ENCODE measurements at regions not wholly inside any gene's neighbourhood (a gene's known extent, or its start where the extent isn't known, plus 50 kb on each side); places are given as distances from the start of the nearest gene placed in this dataset.

GRCh38 chr13:72166102-72166650 lies 299.2 kb upstream of the DACH1 start:
- Histone ChIP-seq H3K9me3 (no peaks in the 10 kb centered on the region), H3K9me2 (no peaks in the 10 kb centered on the region), H3K4me1 (ENCODE audit: control insufficient read depth in 1 of 2, insufficient read depth in 2 of 2, low read depth in 1 of 2, low read length in 1 of 2) (peaks cover 0 to 6% of the 10 kb centered on the region in 2 experiments; a peak in 2 of 4 replicates), H3K27ac (ENCODE audit: low read depth in 2 of 2, low read length in 1 of 2) (peak overlapping the region in 1 of 2 experiments; percentile 19; a peak in 2 of 4 replicates), H3K4me3 (ENCODE audit: low read depth in 2 of 2, low read length in 1 of 2) (no peak overlapping the region), H3K36me3 (replicated peaks in 1 of 2; ENCODE audit: control insufficient read depth in 1 of 2, insufficient read depth in 2 of 2, low read length in 1 of 2) (no peaks in the 10 kb centered on the region), H3K27me3 (ENCODE audit: insufficient read depth) (no peaks in the 10 kb centered on the region), H2AFZ (ENCODE audit: low read depth) (peak overlapping the region; percentile 37; the same call in 1 of the 2 replicates), H4K20me1 (ENCODE audit: insufficient read depth) (no peaks in the 10 kb centered on the region), H3K9ac (no peak overlapping the region), H3K4me2 (0 out of 2 replicates have a peak overlapping the region, but pooled peaks have one; percentile 25), H3F3A (replicated peaks; ENCODE audit: insufficient read depth) (no peaks in the 10 kb centered on the region), H3K79me2 (ENCODE audit: insufficient read depth) (no peaks in the 10 kb centered on the region)
- CTCF ChIA-PET, result interaction anchor here (1.0 to 1.4 kb wide), 2 partner anchors 15 to 186 kb away, joined by 3 to 6 read pairs; no protein-coding TSS in a partner anchor
- WGBS (ENCODE audit: low lambda C conversion rate), result 73% methylated on average over 2 of the region's 2 CpGs
- POLR2A ChIA-PET, result no interaction called here
- TF ChIP-seq FOXM1 (IDR thresholded peaks at IDR 0.05; ENCODE audit: low read depth), result no peak
- TF ChIP-seq RXRA (IDR thresholded peaks at IDR 0.05; ENCODE audit: borderline replicate concordance, low read depth), result no peak
- TF ChIP-seq FOSL2 (IDR thresholded peaks at IDR 0.05; ENCODE audit: borderline replicate concordance, low read depth), result 0 out of 2 replicates have a peak, but pooled peaks have one; percentile 4
- TF ChIP-seq TAF1 (IDR thresholded peaks at IDR 0.05; ENCODE audit: borderline replicate concordance, low read depth, low read length), result no peak
- TF ChIP-seq GATA2 (CRISPR knock-in tag; IDR thresholded peaks at IDR 0.05), result no peak
- DNase-seq, result no peak

DNA sequence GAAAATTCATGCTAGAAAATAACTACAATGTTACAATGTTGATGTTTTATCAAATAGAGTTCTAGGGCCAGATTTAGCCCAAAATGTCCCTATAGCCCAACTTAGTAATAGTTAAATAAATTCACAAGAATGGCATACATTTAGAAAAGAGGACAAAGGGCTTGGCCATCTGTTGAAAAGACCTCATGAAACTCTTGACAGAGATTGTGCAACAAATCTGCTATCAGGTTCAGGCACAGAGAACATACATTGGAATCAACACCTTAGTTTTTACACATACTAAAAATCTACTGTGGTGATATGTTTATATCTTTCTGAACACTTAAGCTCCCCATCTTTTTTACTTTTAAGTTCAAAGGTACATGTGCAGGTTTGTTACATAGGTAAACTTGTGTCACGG lies 298.3 kb upstream of the DACH1 start:
- Histone ChIP-seq H3K27ac (ENCODE audit: low read depth in 2 of 2, low read length in 1 of 2) (no peak overlapping the region), H3K36me3 (replicated peaks in 1 of 2; ENCODE audit: control insufficient read depth in 1 of 2, insufficient read depth in 2 of 2, low read length in 1 of 2) (no peaks in the 10 kb centered on the region), H4K20me1 (ENCODE audit: insufficient read depth) (no peaks in the 10 kb centered on the region), H3K9ac (no peak overlapping the region), H3K4me3 (ENCODE audit: low read depth in 2 of 2, low read length in 1 of 2) (no peak overlapping the region), H3K4me2 (no peak overlapping the region), H3F3A (replicated peaks; ENCODE audit: insufficient read depth) (no peaks in the 10 kb centered on the region), H3K9me3 (no peaks in the 10 kb centered on the region), H3K9me2 (no peaks in the 10 kb centered on the region), H3K27me3 (ENCODE audit: insufficient read depth) (no peaks in the 10 kb centered on the region), H2AFZ (ENCODE audit: low read depth) (no peak overlapping the region), H3K79me2 (ENCODE audit: insufficient read depth) (no peaks in the 10 kb centered on the region), H3K4me1 (ENCODE audit: control insufficient read depth in 1 of 2, insufficient read depth in 2 of 2, low read depth in 1 of 2, low read length in 1 of 2) (peaks cover 0 to 6% of the 10 kb centered on the region in 2 experiments; a peak in 2 of 4 replicates)
- ChIA-PET POLR2A (no interaction called here), CTCF (interaction anchor here (1.4 kb wide), 1 partner anchor 16 kb away, joined by 6 read pairs; no protein-coding TSS in a partner anchor)
- WGBS (ENCODE audit: low lambda C conversion rate), result 92% methylated on average over 1 of the region's 1 CpG
- TF ChIP-seq NRF1 (IDR thresholded peaks at IDR 0.05; ENCODE audit: low read depth, low read length), result no peak
- TF ChIP-seq RXRA (IDR thresholded peaks at IDR 0.05; ENCODE audit: borderline replicate concordance, low read depth), result no peak
- no peak for TF ChIP-seq MXI1 (IDR thresholded peaks at IDR 0.05; ENCODE audit: low read depth, low read length)
- no peak for TF ChIP-seq POLR2AphosphoS5 (IDR thresholded peaks at IDR 0.05; ENCODE audit: low read depth, low read length)
- no peak for TF ChIP-seq GATA2 (CRISPR knock-in tag; IDR thresholded peaks at IDR 0.05)
- no peak for TF ChIP-seq TEAD4 (IDR thresholded peaks at IDR 0.05; ENCODE audit: borderline replicate concordance, insufficient read depth)
- TF ChIP-seq ELF1 (IDR thresholded peaks at IDR 0.05), result no peak
- no peak for TF ChIP-seq MAX (IDR thresholded peaks at IDR 0.05; ENCODE audit: low read depth)
- TF ChIP-seq RAD21 (IDR thresholded peaks at IDR 0.05; ENCODE audit: low read length), result no peak
- no peak for TF ChIP-seq TCF12 (IDR thresholded peaks at IDR 0.05)
- no peak for TF ChIP-seq CTCF (IDR thresholded peaks at IDR 0.05)
- TF ChIP-seq, protein P1, sequence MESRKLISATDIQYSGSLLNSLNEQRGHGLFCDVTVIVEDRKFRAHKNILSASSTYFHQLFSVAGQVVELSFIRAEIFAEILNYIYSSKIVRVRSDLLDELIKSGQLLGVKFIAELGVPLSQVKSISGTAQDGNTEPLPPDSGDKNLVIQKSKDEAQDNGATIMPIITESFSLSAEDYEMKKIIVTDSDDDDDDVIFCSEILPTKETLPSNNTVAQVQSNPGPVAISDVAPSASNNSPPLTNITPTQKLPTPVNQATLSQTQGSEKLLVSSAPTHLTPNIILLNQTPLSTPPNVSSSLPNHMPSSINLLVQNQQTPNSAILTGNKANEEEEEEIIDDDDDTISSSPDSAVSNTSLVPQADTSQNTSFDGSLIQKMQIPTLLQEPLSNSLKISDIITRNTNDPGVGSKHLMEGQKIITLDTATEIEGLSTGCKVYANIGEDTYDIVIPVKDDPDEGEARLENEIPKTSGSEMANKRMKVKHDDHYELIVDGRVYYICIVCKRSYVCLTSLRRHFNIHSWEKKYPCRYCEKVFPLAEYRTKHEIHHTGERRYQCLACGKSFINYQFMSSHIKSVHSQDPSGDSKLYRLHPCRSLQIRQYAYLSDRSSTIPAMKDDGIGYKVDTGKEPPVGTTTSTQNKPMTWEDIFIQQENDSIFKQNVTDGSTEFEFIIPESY (IDR thresholded peaks at IDR 0.05; ENCODE audit: borderline replicate concordance, low read depth), result no peak
- TF ChIP-seq FOXM1 (IDR thresholded peaks at IDR 0.05; ENCODE audit: low read depth), result no peak
- TF ChIP-seq TAF1 (IDR thresholded peaks at IDR 0.05; ENCODE audit: borderline replicate concordance, low read depth, low read length), result no peak
- TF ChIP-seq, protein P2, sequence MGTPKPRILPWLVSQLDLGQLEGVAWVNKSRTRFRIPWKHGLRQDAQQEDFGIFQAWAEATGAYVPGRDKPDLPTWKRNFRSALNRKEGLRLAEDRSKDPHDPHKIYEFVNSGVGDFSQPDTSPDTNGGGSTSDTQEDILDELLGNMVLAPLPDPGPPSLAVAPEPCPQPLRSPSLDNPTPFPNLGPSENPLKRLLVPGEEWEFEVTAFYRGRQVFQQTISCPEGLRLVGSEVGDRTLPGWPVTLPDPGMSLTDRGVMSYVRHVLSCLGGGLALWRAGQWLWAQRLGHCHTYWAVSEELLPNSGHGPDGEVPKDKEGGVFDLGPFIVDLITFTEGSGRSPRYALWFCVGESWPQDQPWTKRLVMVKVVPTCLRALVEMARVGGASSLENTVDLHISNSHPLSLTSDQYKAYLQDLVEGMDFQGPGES (IDR thresholded peaks at IDR 0.05; ENCODE audit: low read depth, low read length), result no peak
- no peak for DNase-seq

Measured in SK-N-SH (cell line).